ENCODE measurements at regions not wholly inside any gene's neighbourhood (a gene's known extent, or its start where the extent isn't known, plus 50 kb on each side); places are given as distances from the start of the nearest gene placed in this dataset.

GRCh38 chr6:84912472-84913322 lies 148.3 kb upstream of the TBX18 start:
- H3K79me1 ChIP-seq (replicated peaks; ENCODE audit: low read length, poor library complexity, severe bottlenecking): no peaks in the 10 kb centered on the region
- no peak overlapping the region for H3K14ac ChIP-seq (ENCODE audit: low read length in 2 of 2)
- H3K4me3 ChIP-seq (ENCODE audit: insufficient read depth in 1 of 2, low read depth in 1 of 2, low read length in 2 of 2): no peak overlapping the region
- H2BK15ac ChIP-seq (ENCODE audit: low read depth, poor library complexity, severe bottlenecking): no peak overlapping the region
- H3K9me3 ChIP-seq (ENCODE audit: control insufficient read depth, low read length): no peaks in the 10 kb centered on the region
- no peaks in the 10 kb centered on the region for H3K36me3 ChIP-seq (ENCODE audit: control insufficient read depth in 1 of 2, insufficient read depth in 2 of 2, low read depth in 1 of 2, low read length in 2 of 2)
- H2AFZ ChIP-seq (ENCODE audit: low read depth, low read length): no peak overlapping the region
- H3K4ac ChIP-seq (ENCODE audit: low read depth in 1 of 2, low read length in 2 of 2): no peak overlapping the region
- no peak overlapping the region for H2BK12ac ChIP-seq (ENCODE audit: low read length in 2 of 2)
- no peak overlapping the region for H3K4me2 ChIP-seq (ENCODE audit: low read length, poor library complexity, severe bottlenecking)
- H3K18ac ChIP-seq (ENCODE audit: low read depth in 1 of 2, low read length in 2 of 2): no peak overlapping the region
- no peaks in the 10 kb centered on the region for H3K4me1 ChIP-seq (ENCODE audit: control insufficient read depth, insufficient read depth, low read depth, low read length)
- no peak overlapping the region for H2BK120ac ChIP-seq (ENCODE audit: low read depth, low read length)
- no peak overlapping the region for H3K9ac ChIP-seq (ENCODE audit: low read length)
- no peak overlapping the region for H4K8ac ChIP-seq (ENCODE audit: low read length)
- no peak overlapping the region for H4K91ac ChIP-seq (ENCODE audit: low read length)
- no peak overlapping the region for H2AK5ac ChIP-seq (ENCODE audit: low read length, severe bottlenecking)
- H3K23ac ChIP-seq (ENCODE audit: low read length in 2 of 2): no peak overlapping the region
- WGBS: 75% methylated on average over 8 of the region's 12 CpGs
- no peak overlapping the region for H3K27ac ChIP-seq (ENCODE audit: low read length, poor library complexity, severe bottlenecking)
- no peaks in the 10 kb centered on the region for H3K27me3 ChIP-seq (ENCODE audit: control insufficient read depth in 1 of 2, insufficient read depth in 1 of 2, low read length in 2 of 2)
- H2BK5ac ChIP-seq (ENCODE audit: low read depth, low read length, poor library complexity, severe bottlenecking): no peak overlapping the region
- DNase-seq: no peak

GRCh38 chr6:84910906-84911607 lies 146.7 kb upstream of the TBX18 start:
- H3K14ac ChIP-seq (ENCODE audit: low read length in 2 of 2): no peak overlapping the region

GRCh38 chr6:84908304-84908904 lies 144.0 kb upstream of the TBX18 start:
- Histone ChIP-seq H2BK5ac (ENCODE audit: low read depth, low read length, poor library complexity, severe bottlenecking) (no peak overlapping the region), H3K36me3 (ENCODE audit: control insufficient read depth in 1 of 2, insufficient read depth in 2 of 2, low read depth in 1 of 2, low read length in 2 of 2) (no peaks in the 10 kb centered on the region), H2BK15ac (ENCODE audit: low read depth, poor library complexity, severe bottlenecking) (no peak overlapping the region), H3K14ac (ENCODE audit: low read length in 2 of 2) (no peak overlapping the region), H4K91ac (ENCODE audit: low read length) (no peak overlapping the region), H3K4me1 (ENCODE audit: control insufficient read depth, insufficient read depth, low read depth, low read length) (no peaks in the 10 kb centered on the region), H3K27ac (ENCODE audit: low read length, poor library complexity, severe bottlenecking) (no peak overlapping the region), H3K4ac (ENCODE audit: low read depth in 1 of 2, low read length in 2 of 2) (no peak overlapping the region), H2BK120ac (ENCODE audit: low read depth, low read length) (no peak overlapping the region), H3K79me1 (replicated peaks; ENCODE audit: low read length, poor library complexity, severe bottlenecking) (no peaks in the 10 kb centered on the region), H3K9me3 (ENCODE audit: control insufficient read depth, low read length) (no peaks in the 10 kb centered on the region), H2AK5ac (ENCODE audit: low read length, severe bottlenecking) (no peak overlapping the region), H2BK12ac (ENCODE audit: low read length in 2 of 2) (no peak overlapping the region), H3K27me3 (ENCODE audit: control insufficient read depth in 1 of 2, insufficient read depth in 1 of 2, low read length in 2 of 2) (peaks cover 0 to 9% of the 10 kb centered on the region in 2 experiments), H3K18ac (ENCODE audit: low read depth in 1 of 2, low read length in 2 of 2) (no peak overlapping the region), H4K8ac (ENCODE audit: low read length) (no peak overlapping the region), H2AFZ (ENCODE audit: low read depth, low read length) (no peak overlapping the region), H3K4me3 (ENCODE audit: insufficient read depth in 1 of 2, low read depth in 1 of 2, low read length in 2 of 2) (no peak overlapping the region), H3K9ac (ENCODE audit: low read length) (no peak overlapping the region), H3K23ac (ENCODE audit: low read length in 2 of 2) (no peak overlapping the region), H3K4me2 (ENCODE audit: low read length, poor library complexity, severe bottlenecking) (no peak overlapping the region)
- WGBS: no CpG with 5 or more reads among the region's 3 CpGs
- no peak for DNase-seq

More at GRCh38 chr6:84910906-84911607, 146.7 kb upstream of the TBX18 start:
- H2AK5ac ChIP-seq (ENCODE audit: low read length, severe bottlenecking): no peak overlapping the region
- no peak overlapping the region for H2BK12ac ChIP-seq (ENCODE audit: low read length in 2 of 2)
- H3K79me1 ChIP-seq (replicated peaks; ENCODE audit: low read length, poor library complexity, severe bottlenecking): no peaks in the 10 kb centered on the region
- no peak overlapping the region for H3K4ac ChIP-seq (ENCODE audit: low read depth in 1 of 2, low read length in 2 of 2)
- H3K27ac ChIP-seq (ENCODE audit: low read length, poor library complexity, severe bottlenecking): no peak overlapping the region
- no peak overlapping the region for H2BK5ac ChIP-seq (ENCODE audit: low read depth, low read length, poor library complexity, severe bottlenecking)
- H3K36me3 ChIP-seq (ENCODE audit: control insufficient read depth in 1 of 2, insufficient read depth in 2 of 2, low read depth in 1 of 2, low read length in 2 of 2): no peaks in the 10 kb centered on the region
- H4K8ac ChIP-seq (ENCODE audit: low read length): no peak overlapping the region
- no peak overlapping the region for H4K91ac ChIP-seq (ENCODE audit: low read length)
- DNase-seq: no peak
- H2AFZ ChIP-seq (ENCODE audit: low read depth, low read length): no peak overlapping the region
- WGBS: no CpG with 5 or more reads among the region's 2 CpGs
- no peak overlapping the region for H3K4me2 ChIP-seq (ENCODE audit: low read length, poor library complexity, severe bottlenecking)
- H3K23ac ChIP-seq (ENCODE audit: low read length in 2 of 2): no peak overlapping the region
- H2BK15ac ChIP-seq (ENCODE audit: low read depth, poor library complexity, severe bottlenecking): no peak overlapping the region
- no peak overlapping the region for H3K4me3 ChIP-seq (ENCODE audit: insufficient read depth in 1 of 2, low read depth in 1 of 2, low read length in 2 of 2)
- no peak overlapping the region for H2BK120ac ChIP-seq (ENCODE audit: low read depth, low read length)
- no peak overlapping the region for H3K18ac ChIP-seq (ENCODE audit: low read depth in 1 of 2, low read length in 2 of 2)
- H3K4me1 ChIP-seq (ENCODE audit: control insufficient read depth, insufficient read depth, low read depth, low read length): no peaks in the 10 kb centered on the region
- no peaks in the 10 kb centered on the region for H3K9me3 ChIP-seq (ENCODE audit: control insufficient read depth, low read length)
- no peak overlapping the region for H3K9ac ChIP-seq (ENCODE audit: low read length)
- peaks cover 0 to 5% of the 10 kb centered on the region in 2 experiments for H3K27me3 ChIP-seq (ENCODE audit: control insufficient read depth in 1 of 2, insufficient read depth in 1 of 2, low read length in 2 of 2)

- Histone ChIP-seq H2BK12ac (ENCODE audit: low read length in 2 of 2) (no peak overlapping the region), H3K9me3 (ENCODE audit: control insufficient read depth, low read length) (no peaks in the 10 kb centered on the region), H4K8ac (ENCODE audit: low read length) (no peak overlapping the region), H2AFZ (ENCODE audit: low read depth, low read length) (no peak overlapping the region), H3K18ac (ENCODE audit: low read depth in 1 of 2, low read length in 2 of 2) (no peak overlapping the region), H3K27me3 (ENCODE audit: control insufficient read depth in 1 of 2, insufficient read depth in 1 of 2, low read length in 2 of 2) (peaks cover 0 to 9% of the 10 kb centered on the region in 2 experiments), H3K4me2 (ENCODE audit: low read length, poor library complexity, severe bottlenecking) (no peak overlapping the region), H3K4ac (ENCODE audit: low read depth in 1 of 2, low read length in 2 of 2) (no peak overlapping the region), H3K27ac (ENCODE audit: low read length, poor library complexity, severe bottlenecking) (no peak overlapping the region), H3K14ac (ENCODE audit: low read length in 2 of 2) (no peak overlapping the region), H2BK120ac (ENCODE audit: low read depth, low read length) (no peak overlapping the region), H3K9ac (ENCODE audit: low read length) (no peak overlapping the region), H3K36me3 (ENCODE audit: control insufficient read depth in 1 of 2, insufficient read depth in 2 of 2, low read depth in 1 of 2, low read length in 2 of 2) (no peaks in the 10 kb centered on the region), H3K23ac (ENCODE audit: low read length in 2 of 2) (no peak overlapping the region), H2BK15ac (ENCODE audit: low read depth, poor library complexity, severe bottlenecking) (no peak overlapping the region), H4K91ac (ENCODE audit: low read length) (no peak overlapping the region), H2AK5ac (ENCODE audit: low read length, severe bottlenecking) (no peak overlapping the region), H2BK5ac (ENCODE audit: low read depth, low read length, poor library complexity, severe bottlenecking) (no peak overlapping the region), H3K79me1 (replicated peaks; ENCODE audit: low read length, poor library complexity, severe bottlenecking) (no peaks in the 10 kb centered on the region), H3K4me3 (ENCODE audit: insufficient read depth in 1 of 2, low read depth in 1 of 2, low read length in 2 of 2) (no peak overlapping the region), H3K4me1 (ENCODE audit: control insufficient read depth, insufficient read depth, low read depth, low read length) (no peaks in the 10 kb centered on the region)
- no peak for DNase-seq
- WGBS: 89% methylated on average over 3 of the region's 3 CpGs
Observed at GRCh38 chr6:84906514-84906913, 142.1 kb upstream of the TBX18 start.

All from mesenchymal stem cell (in vitro differentiated cells and primary cell).